HUDEP-2 (cell line): ENCODE measurements at regions not wholly inside any gene's neighbourhood (a gene's known extent, or its start where the extent isn't known, plus 50 kb on each side); places are given as distances from the start of the nearest gene placed in this dataset.

Source experiments
- DNase-seq, 76 experiments: peaks; one replicate each; lab custom pipeline; 2025; ENCODE audit not compliant: unreplicated experiment in 76 of 76; lab: John Stamatoyannopoulos, UW

DNA sequence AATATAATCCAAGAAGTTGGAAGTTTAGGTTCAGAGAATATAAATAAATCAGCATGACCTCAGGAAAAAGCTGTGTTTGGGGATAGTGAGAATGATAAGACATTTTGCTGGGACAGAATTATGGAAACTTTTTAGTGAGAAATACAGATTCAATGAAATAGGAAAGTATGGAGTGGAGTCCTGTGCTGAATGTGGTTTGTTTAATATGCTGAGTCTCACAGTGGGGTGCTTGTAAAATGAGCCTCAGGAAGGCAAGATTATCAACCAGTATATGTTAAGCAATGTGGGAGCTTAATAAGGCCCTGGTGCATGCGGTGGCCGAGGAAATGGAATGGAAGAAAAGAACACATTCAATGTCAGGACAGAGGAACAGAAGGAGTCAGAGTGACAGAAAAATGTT, 1554.7 kb upstream of the TENM3 start:
- DNase-seq, result no peak

GRCh38 chr4:180694875-180695274, 1548.3 kb upstream of the TENM3 start:
- no peak for DNase-seq

GRCh38 chr4:180695851-180696250, 1547.4 kb upstream of the TENM3 start:
- DNase-seq, result no peak

DNA sequence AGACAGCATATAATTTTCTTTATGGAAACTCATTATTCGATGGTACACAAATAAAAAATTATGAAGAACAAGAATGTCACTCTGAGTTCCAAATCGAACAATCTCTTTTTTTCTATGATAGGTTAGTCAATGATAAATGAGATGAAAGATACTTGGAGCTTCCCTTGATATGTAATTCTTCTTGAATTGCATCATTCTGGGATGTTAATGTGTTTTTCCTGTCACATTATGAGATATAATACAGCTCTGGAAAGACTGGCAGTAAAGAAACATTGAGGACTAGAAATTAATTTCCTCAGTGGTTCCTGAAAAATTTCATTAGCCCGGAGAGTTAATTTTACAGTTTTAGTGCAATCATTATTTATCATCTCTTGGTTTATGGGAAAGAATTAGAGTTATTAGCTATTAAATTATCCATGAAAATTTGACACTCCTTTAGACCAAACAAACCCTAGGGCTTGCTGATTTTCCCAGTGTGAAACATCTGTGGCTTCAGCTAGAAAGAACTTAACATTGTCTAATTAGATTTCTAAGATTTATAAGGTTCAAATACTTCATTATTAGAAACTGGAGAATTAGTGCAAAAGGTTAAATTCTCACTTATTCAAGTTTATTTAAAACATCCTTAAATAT, 1546.6 kb upstream of the TENM3 start:
- no peak for DNase-seq

DNA sequence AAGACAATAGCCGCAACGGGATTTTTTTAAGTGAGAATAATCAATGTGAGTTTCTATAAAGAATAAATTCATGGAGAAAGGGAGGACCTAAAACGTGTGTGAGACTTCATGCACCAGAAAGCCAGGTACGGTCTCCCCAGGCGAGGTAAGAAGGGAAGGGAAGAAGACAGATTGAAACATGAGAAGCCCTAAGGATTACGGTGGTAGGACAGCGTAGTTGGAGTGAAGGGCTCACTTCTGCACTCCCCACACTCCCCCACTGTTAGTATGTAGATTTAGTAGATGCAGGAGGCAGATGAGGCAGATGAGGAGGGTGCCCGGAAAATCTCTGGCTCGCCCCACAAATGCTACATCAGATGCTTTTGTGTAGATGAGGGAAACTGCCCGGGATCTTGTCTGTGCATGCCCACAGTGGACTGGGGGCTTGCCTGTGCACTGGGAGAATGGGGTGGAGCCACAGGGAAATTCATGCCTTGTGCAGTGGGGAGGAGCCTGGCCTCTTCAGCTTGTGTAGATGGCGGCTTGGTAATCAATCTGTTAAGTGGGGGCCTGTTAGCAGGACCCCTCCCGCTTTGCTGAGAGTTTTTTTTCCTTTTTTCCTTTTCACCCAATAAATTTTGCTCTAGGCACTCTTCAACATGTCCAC, 1544.5 kb upstream of the TENM3 start:
- no peak for DNase-seq

- no peak for DNase-seq
These were observed 1536.4 kb upstream of the TENM3 start for GRCh38 chr4:180706766-180707165.

DNA sequence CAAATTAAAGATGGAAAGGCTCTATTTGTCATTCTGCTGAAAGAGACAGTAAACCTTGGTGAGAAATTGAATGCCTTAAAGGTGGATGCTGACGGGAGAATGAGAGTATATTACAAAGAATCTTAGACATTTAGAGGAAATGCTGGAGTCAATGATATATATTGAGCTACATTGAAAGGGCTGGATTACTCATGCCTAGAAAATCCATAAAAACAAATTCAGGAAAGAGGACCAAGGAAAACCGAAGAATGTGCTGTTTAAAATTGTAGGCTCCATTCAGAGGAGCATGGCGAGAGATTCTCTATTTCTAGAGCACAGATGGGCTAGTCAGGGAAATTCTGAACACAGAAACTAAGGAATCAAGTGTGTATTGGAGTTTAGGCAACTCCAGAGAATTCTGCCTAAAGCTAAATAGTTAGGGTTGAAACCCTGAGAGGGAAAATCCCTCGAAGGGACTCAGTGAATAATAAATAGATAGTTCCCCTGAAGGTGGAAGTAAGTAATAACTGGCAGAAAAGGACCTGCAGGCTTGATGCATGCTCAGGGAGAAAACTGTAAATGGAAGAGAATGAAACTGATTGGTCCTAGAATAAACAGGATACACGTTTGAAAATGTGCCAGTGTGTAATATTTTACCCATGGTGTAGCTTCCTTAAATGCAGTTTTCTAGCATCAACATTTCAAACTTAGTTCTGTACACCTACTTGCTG, 1532.4 kb upstream of the TENM3 start:
- no peak for DNase-seq

DNA sequence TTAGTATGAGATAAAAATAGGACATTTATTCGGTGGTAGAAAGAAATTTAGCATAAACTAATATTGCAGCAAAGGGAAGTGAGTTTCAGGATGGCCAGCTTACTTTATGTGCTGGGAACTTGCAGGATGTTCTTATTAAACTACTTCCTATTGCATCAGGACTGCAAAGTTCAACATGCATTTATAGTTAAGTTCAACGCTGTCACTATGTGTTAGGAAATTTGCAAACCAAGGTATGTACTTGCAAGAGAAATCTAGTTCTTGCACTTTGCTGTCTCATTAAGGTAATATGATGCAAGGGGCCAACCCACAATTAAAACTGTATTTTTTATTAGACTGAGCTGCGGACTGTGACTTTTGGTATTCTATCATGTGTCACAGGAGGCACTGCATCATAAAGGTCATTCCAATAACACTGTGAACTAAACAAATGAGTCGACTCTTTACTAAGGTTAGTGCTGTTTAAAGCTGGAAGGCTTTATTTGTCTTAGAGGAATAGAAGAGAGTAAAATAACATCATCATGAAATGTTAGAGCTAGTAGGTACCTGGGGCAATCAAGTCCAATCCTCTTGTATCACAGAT, 1525.7 kb upstream of the TENM3 start:
- DNase-seq, result no peak

GRCh38 chr4:180721356-180721755, 1521.8 kb upstream of the TENM3 start:
- no peak for DNase-seq

DNA sequence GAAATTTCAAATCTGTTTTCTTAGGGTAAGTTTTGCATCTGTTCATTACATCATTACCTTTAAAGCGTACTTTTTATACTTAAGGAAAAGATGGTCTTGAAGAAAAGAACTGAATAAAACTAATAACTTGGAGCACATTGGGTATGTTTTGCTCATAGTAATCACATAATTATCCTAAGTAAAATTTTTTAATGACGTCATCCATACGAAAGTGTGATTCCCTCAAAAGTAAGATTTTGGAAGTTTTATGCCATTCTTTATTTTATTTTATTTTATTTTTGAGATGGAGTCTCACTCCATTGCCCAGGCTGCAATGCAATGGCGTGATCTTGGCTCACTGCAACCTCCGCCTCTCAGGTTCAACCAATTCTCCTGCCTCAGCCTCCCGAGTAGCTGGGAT, 1516.6 kb upstream of the TENM3 start:
- DNase-seq, result no peak

DNA sequence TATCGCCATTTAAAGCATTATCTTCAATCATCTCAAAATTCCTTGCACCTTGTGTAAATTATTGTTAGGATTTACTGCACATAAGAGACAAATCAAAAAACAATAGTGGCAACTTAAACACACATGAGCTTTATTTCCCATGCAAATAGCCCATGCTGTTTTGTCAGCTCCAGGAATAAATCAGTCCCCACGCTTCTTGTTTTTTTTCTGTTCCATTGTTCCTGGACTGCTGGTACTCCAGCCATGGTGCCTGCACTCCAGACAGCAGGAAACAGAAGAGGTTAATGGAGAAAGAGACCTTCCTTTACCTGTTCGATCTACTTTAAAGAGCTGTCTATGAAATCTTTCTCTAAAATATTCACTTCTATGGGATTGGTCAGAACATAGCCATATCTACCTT, 1515.7 kb upstream of the TENM3 start:
- no peak for DNase-seq

GRCh38 chr4:180734753-180735432, 1508.3 kb upstream of the TENM3 start:
- DNase-seq, result no peak

DNA sequence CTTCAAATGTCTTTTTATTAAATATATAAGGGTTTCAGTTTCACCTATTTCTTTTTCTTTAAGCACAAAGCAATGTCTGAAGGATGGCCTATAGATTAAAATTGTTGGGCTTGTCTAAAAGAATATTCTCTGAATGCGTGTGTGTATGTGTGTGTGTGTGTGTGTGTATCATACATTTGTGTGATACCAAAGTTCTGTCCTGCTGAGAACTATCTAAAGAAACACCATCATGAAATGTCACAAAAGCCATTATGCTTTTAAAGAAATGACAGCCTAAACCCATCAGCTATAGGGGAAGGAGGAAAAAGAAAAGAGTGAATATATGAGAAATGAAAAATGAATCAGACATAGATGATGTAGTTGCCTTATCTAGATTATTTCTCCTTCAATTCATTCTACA, 1501.5 kb upstream of the TENM3 start:
- DNase-seq, result no peak

DNA sequence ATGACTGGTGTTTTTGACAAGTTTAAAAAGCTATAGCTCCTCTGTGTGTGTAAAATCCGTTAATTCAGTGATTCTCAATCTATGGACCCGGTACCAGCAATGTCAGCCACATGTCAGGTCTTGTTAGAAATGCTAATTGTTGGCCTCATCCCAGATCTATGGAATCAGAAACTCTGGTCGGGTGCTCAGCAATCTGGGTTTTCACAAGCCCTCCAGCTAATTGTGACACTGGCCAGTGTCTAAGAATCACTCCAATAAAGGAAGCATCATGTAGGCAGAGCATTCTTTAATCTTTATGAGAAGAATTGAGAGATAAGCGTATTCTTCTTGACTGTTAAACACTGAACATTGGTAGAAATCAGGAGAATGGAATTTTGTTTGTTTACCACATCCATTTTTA, 1498.2 kb upstream of the TENM3 start:
- no peak for DNase-seq

DNA sequence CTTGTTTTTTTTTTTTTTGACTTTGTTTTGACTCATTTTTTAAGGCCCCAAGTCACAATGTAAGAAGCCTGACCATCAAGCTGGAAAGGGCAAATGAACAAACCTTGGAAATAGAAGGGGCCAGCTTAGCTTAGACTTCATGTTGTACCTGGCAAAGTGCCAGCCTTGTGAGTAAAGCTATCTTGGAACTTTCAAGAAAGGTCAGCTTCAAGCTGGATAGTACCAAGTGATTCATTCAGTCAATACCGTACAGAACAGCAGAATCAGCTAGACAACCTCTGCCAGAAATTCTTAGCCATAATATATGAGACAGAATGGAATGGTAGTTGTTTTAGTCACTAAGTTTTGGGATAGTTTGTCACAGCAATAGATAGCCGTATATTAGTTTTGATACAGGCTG, 1492.2 kb upstream of the TENM3 start:
- no peak for DNase-seq

- no peak for DNase-seq
These were observed 1485.3 kb upstream of the TENM3 start for GRCh38 chr4:180757927-180758326.

DNA sequence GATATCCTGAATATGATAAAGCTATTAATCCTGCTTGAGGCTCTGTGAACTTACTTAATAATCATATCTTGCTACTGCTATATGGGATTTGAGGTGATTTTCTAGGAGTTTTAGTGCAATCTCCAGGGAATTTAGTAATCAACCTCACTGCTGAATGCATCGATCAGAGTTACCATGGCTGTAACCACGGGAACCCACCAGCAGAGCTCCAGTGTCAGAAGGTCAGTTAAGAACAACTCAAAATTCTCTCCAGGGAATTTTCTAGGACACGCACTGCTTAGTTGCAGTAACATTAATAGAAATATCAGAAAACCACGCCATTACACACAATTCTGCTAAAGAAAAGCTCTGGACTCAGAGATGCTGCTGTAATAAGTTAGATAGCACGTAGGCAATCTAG, 1477.2 kb upstream of the TENM3 start:
- no peak for DNase-seq

DNA sequence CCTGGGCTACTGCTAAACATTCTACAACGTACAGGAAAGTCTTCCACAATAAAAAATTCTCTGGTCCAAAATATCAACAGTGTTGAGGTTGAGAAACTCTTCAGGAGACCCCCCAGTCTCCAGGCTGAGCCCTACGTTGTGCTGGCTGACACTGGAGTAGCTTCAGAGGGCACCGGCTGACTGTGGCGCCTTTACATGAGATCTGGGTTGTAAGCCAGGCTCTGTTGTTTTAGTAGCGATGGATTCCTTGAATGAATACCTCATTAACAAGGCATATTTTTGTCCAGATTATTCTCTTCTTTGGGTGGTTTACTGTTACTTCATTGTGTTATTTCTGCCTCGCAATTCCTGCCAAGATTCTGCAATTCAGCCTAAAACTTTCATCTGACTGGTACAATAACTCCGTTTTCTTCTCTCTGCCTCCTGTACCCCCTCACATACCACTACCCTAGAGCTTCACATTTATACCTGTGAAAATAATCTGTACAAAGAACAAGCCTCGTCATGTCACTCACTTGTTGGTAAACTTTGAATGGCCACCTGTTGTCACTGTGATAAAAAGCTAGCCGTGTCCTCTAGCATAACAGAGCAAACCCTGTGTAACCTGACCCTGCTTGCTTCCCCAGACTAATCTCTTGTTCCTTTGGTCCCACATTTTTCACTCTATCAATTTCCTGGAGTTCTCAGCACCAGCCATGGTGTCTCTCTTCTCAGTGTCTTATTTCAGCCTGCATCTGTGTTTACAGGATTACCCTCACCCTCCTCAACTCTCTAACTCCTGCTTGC, 1476.1 kb upstream of the TENM3 start:
- no peak for DNase-seq

GRCh38 chr4:180768610-180769009, 1474.6 kb upstream of the TENM3 start:
- no peak for DNase-seq

DNA sequence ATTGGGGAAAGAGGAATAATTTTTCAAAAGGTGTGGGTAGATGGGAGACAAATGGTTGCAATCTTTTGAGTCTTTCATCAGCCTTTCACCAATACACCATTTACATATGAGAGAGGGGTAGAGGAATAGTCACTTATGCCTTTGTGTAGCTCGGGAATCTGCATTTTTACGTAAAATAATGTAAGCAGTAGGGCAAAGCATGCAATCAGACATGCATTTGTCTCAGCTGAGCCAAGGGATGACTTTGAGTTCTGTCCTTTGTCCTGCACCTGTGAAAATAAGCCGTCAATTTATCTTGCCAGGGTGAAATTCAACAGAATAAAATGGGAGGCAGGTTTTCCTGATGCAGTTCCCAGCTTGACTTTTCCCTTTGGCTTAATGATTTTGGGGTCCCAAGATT, 1473.4 kb upstream of the TENM3 start:
- DNase-seq, result no peak

- no peak for DNase-seq
These were observed 1472.9 kb upstream of the TENM3 start for GRCh38 chr4:180770265-180770664.
